Omental fat pad (tissue), 3 donors: ENCODE measurements at regions not wholly inside any gene's neighbourhood (a gene's known extent, or its start where the extent isn't known, plus 50 kb on each side); places are given as distances from the start of the nearest gene placed in this dataset.

Experiments used
- ATAC-seq: fragments of 150-250 bp; one replicate; pipeline ENCODE4 v1.9.1; 2016; ENCODE audit warnings: mild to moderate bottlenecking, moderate library complexity; ENCODE audit not compliant: low FRiP score
- DNase-seq: peaks from one replicate; pipeline ENCODE4 v3.0.0-alpha.2; 2019; ENCODE audit warnings: low spot score
- CTCF ChIP-seq, 3 donors: fragments of 450-650 bp; IDR thresholded peaks; one replicate each; pipeline ENCODE4 v1.5.1; 2016 to 2017; ENCODE audit warnings: antibody characterized with exemption in 3 of 3, mild to moderate bottlenecking in 3 of 3, moderate library complexity in 2 of 3

- DNase-seq, result no peak
- ATAC-seq, result no peak
- no peak for TF ChIP-seq CTCF (IDR thresholded peaks at IDR 0.05)
These were observed 145.5 kb downstream of the C16orf95 start for GRCh38 chr16:87171723-87172122.

GRCh38 chr16:87172632-87173031 is 144.6 kb downstream of the C16orf95 start:
- TF ChIP-seq CTCF (IDR thresholded peaks at IDR 0.05), result no peak
- DNase-seq, result no peak
- ATAC-seq, result no peak

GRCh38 chr16:87173294-87173893 is 143.8 kb downstream of the C16orf95 start:
- ATAC-seq (no peak), DNase-seq (no peak)
- no peak for TF ChIP-seq CTCF (IDR thresholded peaks at IDR 0.05)

DNA sequence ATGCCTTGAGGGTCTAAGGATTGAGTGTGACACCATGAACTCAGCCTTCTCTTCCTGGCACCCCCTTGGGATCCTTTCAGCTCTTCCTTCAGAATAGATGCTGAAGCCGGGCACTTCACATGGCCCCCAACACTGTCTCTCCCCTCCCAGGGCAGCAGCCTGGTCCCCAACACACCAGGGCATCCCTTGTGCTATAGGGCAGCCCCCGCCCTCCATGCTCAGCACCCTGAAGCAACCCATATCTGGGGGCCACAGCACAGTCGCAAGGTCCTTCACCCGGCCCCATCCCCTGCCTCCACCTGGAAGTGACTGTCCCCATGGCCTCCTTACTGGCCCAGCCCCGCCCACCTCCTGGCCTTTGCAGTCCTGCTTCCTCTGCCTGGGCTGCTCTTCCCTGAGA is 143.1 kb downstream of the C16orf95 start:
- no peak for TF ChIP-seq CTCF (IDR thresholded peaks at IDR 0.05)
- no peak for DNase-seq
- no peak for ATAC-seq

- DNase-seq, result no peak
- TF ChIP-seq CTCF (IDR thresholded peaks at IDR 0.05), result no peak
- ATAC-seq, result no peak
These were observed 140.5 kb downstream of the C16orf95 start for GRCh38 chr16:87176735-87177134.

DNA sequence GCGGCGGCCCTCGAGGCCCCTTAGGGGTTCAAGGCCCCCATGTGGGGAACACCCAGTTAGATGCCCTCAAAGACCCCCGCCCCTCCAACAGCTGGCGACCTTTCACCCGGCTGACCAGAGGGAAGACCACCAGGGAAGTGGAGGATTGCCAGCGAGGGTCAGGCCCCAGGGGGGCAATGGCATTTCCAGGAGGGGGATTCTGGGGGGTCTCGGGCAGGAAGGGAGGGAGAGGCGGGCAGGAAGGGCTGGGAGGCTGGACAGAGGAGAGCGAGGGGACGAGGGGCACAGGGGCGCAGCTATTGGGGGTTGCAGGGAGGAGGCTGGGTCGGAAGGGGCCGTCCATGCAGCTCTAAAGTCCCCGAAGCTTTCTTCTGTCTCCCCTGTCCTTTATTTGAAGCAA is 139.5 kb downstream of the C16orf95 start:
- DNase-seq, result no peak
- ATAC-seq, result no peak

More for the DNA sequence above, 139.5 kb downstream of the C16orf95 start:
- no peak for TF ChIP-seq CTCF (IDR thresholded peaks at IDR 0.05)
